MM.1S (cell line): ENCODE measurements at regions not wholly inside any gene's neighbourhood (a gene's known extent, or its start where the extent isn't known, plus 50 kb on each side); places are given as distances from the start of the nearest gene placed in this dataset.

ENCODE experiments used
- DNase-seq: peaks from one replicate; pipeline ENCODE4 v3.0.0-alpha.2; 2015
- H2AFZ ChIP-seq: fragments of 300-600 bp; sonication (generic); 2 replicates; pipeline ENCODE4 v1.6.0; 2016; ENCODE audit warnings: antibody characterized with exemption, low read length
- H3F3A ChIP-seq: fragments of 300-600 bp; sonication (generic); 2 replicates; pipeline ENCODE4 v1.6.1; 2016; ENCODE audit warnings: mild to moderate bottlenecking, antibody characterized with exemption, low read length, moderate library complexity, mixed read lengths; ENCODE audit not compliant: insufficient read depth
- H3K27ac ChIP-seq: fragments of 300-600 bp; sonication (generic); 2 replicates; pipeline ENCODE4 v1.5.1; 2016; ENCODE audit warnings: mild to moderate bottlenecking, low read length
- H3K27me3 ChIP-seq: fragments of 300-600 bp; sonication (generic); replicated peaks from 2 replicates; pipeline ENCODE4 v1.6.0; 2016; ENCODE audit warnings: low read length; ENCODE audit not compliant: insufficient read depth
- H3K36me3 ChIP-seq: fragments of 300-600 bp; sonication (generic); replicated peaks from 2 replicates; pipeline ENCODE4 v1.6.1; 2016; ENCODE audit warnings: mild to moderate bottlenecking, low read length, mixed read lengths; ENCODE audit not compliant: insufficient read depth
- H3K4me1 ChIP-seq: fragments of 300-600 bp; sonication (generic); 2 replicates; pipeline ENCODE4 v1.6.1; 2016; ENCODE audit warnings: low read length, mixed read lengths
- H3K4me2 ChIP-seq: fragments of 300-600 bp; sonication (generic); 2 replicates; pipeline ENCODE4 v1.6.0; 2016; ENCODE audit warnings: low read depth, low read length
- H3K4me3 ChIP-seq: fragments of 300-600 bp; sonication (generic); 2 replicates; pipeline ENCODE4 v1.5.1; 2016; ENCODE audit warnings: low read length, mixed read lengths
- H3K79me2 ChIP-seq: fragments of 300-600 bp; sonication (generic); 2 replicates; pipeline ENCODE4 v1.6.1; 2016; ENCODE audit warnings: mixed run types, low read length, mixed read lengths
- H3K9ac ChIP-seq: fragments of 300-600 bp; sonication (generic); 2 replicates; pipeline ENCODE4 v1.6.1; 2016; ENCODE audit warnings: low read length, mixed read lengths
- H3K9me2 ChIP-seq: fragments of 300-600 bp; sonication (generic); replicated peaks from 2 replicates; pipeline ENCODE4 v1.6.1; 2016; ENCODE audit warnings: mild to moderate bottlenecking, low read length, mixed read lengths; ENCODE audit not compliant: insufficient read depth
- H3K9me3 ChIP-seq: fragments of 300-600 bp; sonication (generic); replicated peaks from 2 replicates; pipeline ENCODE4 v1.6.1; 2016; ENCODE audit warnings: mild to moderate bottlenecking, low read length, mixed read lengths; ENCODE audit not compliant: insufficient read depth
- H4K20me1 ChIP-seq: fragments of 300-600 bp; sonication (generic); 2 replicates; pipeline ENCODE4 v1.6.1; 2016; ENCODE audit warnings: mild to moderate bottlenecking, low read length, moderate library complexity, mixed read lengths; ENCODE audit not compliant: insufficient read depth
- EZH2 ChIP-seq: fragments of 300-600 bp; sonication (generic); optimal IDR thresholded peaks from 2 replicates; pipeline ENCODE3; 2017; ENCODE audit warnings: low read depth, mild to moderate bottlenecking, antibody characterized with exemption, low read length, mixed read lengths
- EZH2phosphoT487 ChIP-seq: fragments of 300-600 bp; sonication (generic); IDR thresholded peaks from 2 replicates; pipeline ENCODE4 v1.6.1; 2018; ENCODE audit warnings: antibody characterized with exemption, low read length
- TF ChIP-seq, protein P1 (sequence below): fragments of 300-600 bp; sonication (generic); IDR thresholded peaks from 2 replicates; pipeline ENCODE4 v1.5.1; 2016; ENCODE audit warnings: antibody characterized with exemption, low read length, mixed read lengths

DNA sequence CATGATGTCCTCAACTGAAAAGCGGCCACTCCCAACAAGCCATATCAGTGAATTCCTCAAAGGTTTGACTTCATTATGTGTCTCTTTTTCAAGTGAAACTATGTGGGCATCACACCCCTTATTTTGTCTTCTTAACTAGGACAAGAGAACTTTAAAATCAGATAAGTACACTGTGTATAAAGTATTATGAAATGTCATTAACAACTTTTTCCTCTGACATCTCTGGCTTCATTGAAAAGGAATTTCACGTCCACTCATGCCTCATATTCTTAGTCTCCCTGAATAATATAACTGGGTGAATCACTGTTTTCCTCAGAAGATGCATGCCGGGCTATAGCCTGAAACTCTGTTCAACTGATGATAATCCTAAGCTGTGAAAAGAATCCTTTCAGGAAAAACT is 415.8 kb downstream of the ACTL7B start:
- Histone ChIP-seq H3K9me2 (no peaks in the 10 kb centered on the region), H3K4me3 (no peak overlapping the region), H3K27me3 (no peaks in the 10 kb centered on the region), H3K27ac (no peak overlapping the region), H3K9ac (no peak overlapping the region), H3K79me2 (no peaks in the 10 kb centered on the region), H3K4me1 (no peaks in the 10 kb centered on the region), H3K36me3 (no peaks in the 10 kb centered on the region), H3K4me2 (no peak overlapping the region), H2AFZ (no peak overlapping the region), H3F3A (no peaks in the 10 kb centered on the region), H3K9me3 (no peaks in the 10 kb centered on the region), H4K20me1 (no peaks in the 10 kb centered on the region)
- DNase-seq = no peak
- TF ChIP-seq EZH2 (no peak), EZH2phosphoT487 (no peak)
- TF ChIP-seq, protein P1, sequence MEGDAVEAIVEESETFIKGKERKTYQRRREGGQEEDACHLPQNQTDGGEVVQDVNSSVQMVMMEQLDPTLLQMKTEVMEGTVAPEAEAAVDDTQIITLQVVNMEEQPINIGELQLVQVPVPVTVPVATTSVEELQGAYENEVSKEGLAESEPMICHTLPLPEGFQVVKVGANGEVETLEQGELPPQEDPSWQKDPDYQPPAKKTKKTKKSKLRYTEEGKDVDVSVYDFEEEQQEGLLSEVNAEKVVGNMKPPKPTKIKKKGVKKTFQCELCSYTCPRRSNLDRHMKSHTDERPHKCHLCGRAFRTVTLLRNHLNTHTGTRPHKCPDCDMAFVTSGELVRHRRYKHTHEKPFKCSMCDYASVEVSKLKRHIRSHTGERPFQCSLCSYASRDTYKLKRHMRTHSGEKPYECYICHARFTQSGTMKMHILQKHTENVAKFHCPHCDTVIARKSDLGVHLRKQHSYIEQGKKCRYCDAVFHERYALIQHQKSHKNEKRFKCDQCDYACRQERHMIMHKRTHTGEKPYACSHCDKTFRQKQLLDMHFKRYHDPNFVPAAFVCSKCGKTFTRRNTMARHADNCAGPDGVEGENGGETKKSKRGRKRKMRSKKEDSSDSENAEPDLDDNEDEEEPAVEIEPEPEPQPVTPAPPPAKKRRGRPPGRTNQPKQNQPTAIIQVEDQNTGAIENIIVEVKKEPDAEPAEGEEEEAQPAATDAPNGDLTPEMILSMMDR = no peak

DNA sequence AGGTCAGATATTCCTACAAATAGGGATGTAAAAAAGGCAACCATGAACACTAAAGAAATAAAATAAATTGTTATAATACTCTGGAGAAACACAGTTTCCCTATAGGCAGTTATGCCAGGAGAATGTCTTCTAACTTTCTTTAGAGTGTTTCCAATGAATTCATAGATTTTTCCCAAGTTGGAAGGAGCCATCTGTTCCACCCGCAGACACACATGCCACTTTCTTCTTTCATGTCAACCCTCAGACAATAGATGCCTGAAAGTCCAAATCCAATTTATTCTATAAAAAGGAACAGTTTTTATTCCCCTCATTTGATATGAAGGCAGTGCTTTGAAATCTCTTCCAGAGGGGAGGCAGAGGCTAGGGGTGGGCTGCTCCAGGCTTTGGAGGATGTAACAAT is 418.1 kb downstream of the ACTL7B start:
- Histone ChIP-seq H3K9me2 (no peaks in the 10 kb centered on the region), H3K9ac (no peak overlapping the region), H3K9me3 (no peaks in the 10 kb centered on the region), H3K27me3 (no peaks in the 10 kb centered on the region), H3F3A (no peaks in the 10 kb centered on the region), H3K4me3 (no peak overlapping the region), H3K79me2 (no peaks in the 10 kb centered on the region), H4K20me1 (no peaks in the 10 kb centered on the region), H3K4me1 (no peaks in the 10 kb centered on the region), H3K27ac (no peak overlapping the region), H3K4me2 (no peak overlapping the region), H3K36me3 (no peaks in the 10 kb centered on the region), H2AFZ (no peak overlapping the region)
- DNase-seq = no peak
- TF ChIP-seq EZH2phosphoT487 (no peak), EZH2 (no peak)
- TF ChIP-seq, protein P1 = no peak

DNA sequence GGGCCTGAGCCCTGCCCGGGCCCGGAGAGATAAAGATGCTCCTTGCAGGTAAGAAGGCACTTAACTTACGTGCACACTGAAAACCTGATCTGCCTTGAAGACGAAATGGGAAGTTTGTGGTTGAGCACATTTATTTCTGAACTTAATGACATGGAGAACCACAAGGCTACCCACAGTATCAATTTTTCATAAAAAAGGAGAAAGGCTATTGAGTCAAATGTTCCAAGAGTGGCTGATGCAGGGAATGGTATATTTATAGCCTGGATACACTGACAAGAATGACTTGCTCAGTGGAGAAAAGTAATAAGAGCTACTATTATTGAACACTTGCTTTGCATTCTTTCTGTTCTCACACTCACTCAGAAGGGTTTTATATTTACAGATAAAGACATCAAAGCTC is 419.3 kb downstream of the ACTL7B start:
- Histone ChIP-seq H3K27ac (no peak overlapping the region), H3K4me3 (no peak overlapping the region), H4K20me1 (no peaks in the 10 kb centered on the region), H3K9ac (no peak overlapping the region), H3K36me3 (no peaks in the 10 kb centered on the region), H3K27me3 (no peaks in the 10 kb centered on the region), H3K9me3 (no peaks in the 10 kb centered on the region), H3K4me1 (no peaks in the 10 kb centered on the region), H3K9me2 (no peaks in the 10 kb centered on the region), H3K4me2 (no peak overlapping the region), H3F3A (no peaks in the 10 kb centered on the region), H2AFZ (no peak overlapping the region), H3K79me2 (no peaks in the 10 kb centered on the region)
- no peak for DNase-seq
- TF ChIP-seq, protein P1 = no peak
- no peak for TF ChIP-seq EZH2phosphoT487
- no peak for TF ChIP-seq EZH2
